Ureter (tissue), 1 donor: ENCODE measurements at regions not wholly inside any gene's neighbourhood (a gene's known extent, or its start where the extent isn't known, plus 50 kb on each side); places are given as distances from the start of the nearest gene placed in this dataset.
"Not testable (repeated sequence)": the region's sequence is repeated elsewhere in the genome, so short reads cannot be mapped to it uniquely, and the experiment has no call there.

Experiments used
- DNase-seq: peaks from one replicate; pipeline ENCODE4 v3.0.0-alpha.2; 2020; ENCODE audit warnings: low spot score
- donor health status: DM: yes; HTN: yes; CAD: no.

- not testable (repeated sequence) for DNase-seq
Observed at GRCh38 chr2:208800887-208801286, 394.3 kb downstream of the PTH2R start.

- no peak for DNase-seq
Observed at GRCh38 chr2:208807756-208808155, 401.2 kb downstream of the PTH2R start.

GRCh38 chr2:208811885-208812284 lies 405.3 kb downstream of the PTH2R start:
- DNase-seq, result not testable (repeated sequence)

GRCh38 chr2:208819190-208819589 lies 412.6 kb downstream of the PTH2R start:
- no peak for DNase-seq

GRCh38 chr2:208820014-208820688 lies 413.6 kb downstream of the PTH2R start:
- DNase-seq, result no peak

GRCh38 chr2:208827109-208827508 lies 420.5 kb downstream of the PTH2R start:
- no peak for DNase-seq

GRCh38 chr2:208827549-208828221 lies 421.1 kb downstream of the PTH2R start:
- DNase-seq, result no peak

- DNase-seq, result no peak
Observed at GRCh38 chr2:208830203-208830602, 423.6 kb downstream of the PTH2R start.

- no peak for DNase-seq
Observed at GRCh38 chr2:208847651-208848050, 441.1 kb downstream of the PTH2R start.

- no peak for DNase-seq
Observed at GRCh38 chr2:208854717-208855116, 448.1 kb downstream of the PTH2R start.

- DNase-seq, result no peak
Observed at GRCh38 chr2:208867374-208867773, 460.8 kb downstream of the PTH2R start.

- no peak for DNase-seq
Observed at GRCh38 chr2:208872591-208872990, 466.0 kb downstream of the PTH2R start.

- DNase-seq, result no peak
Observed at GRCh38 chr2:208879666-208880065, 473.1 kb downstream of the PTH2R start.

GRCh38 chr2:208880171-208880570 lies 473.6 kb downstream of the PTH2R start:
- DNase-seq, result no peak

- DNase-seq, result no peak
Observed at GRCh38 chr2:208890486-208890885, 483.9 kb downstream of the PTH2R start.

GRCh38 chr2:208892203-208892602 lies 485.6 kb downstream of the PTH2R start:
- no peak for DNase-seq

- no peak for DNase-seq
Observed at GRCh38 chr2:208906330-208906729, 499.7 kb downstream of the PTH2R start.

GRCh38 chr2:208915401-208915800 lies 508.4 kb upstream of the MAP2 start:
- no peak for DNase-seq

GRCh38 chr2:208916881-208917280 lies 507.0 kb upstream of the MAP2 start:
- no peak for DNase-seq

- not testable (repeated sequence) for DNase-seq
Observed at GRCh38 chr2:208921358-208921757, 502.5 kb upstream of the MAP2 start.

- no peak for DNase-seq
Observed at GRCh38 chr2:208927867-208928266, 496.0 kb upstream of the MAP2 start.

GRCh38 chr2:208929139-208929864 lies 494.5 kb upstream of the MAP2 start:
- DNase-seq, result peak; percentile 47

- DNase-seq, result no peak
Observed at GRCh38 chr2:208929894-208930427, 493.9 kb upstream of the MAP2 start.
